Esophagus (tissue), 2 donors: ENCODE measurements at regions not wholly inside any gene's neighbourhood (a gene's known extent, or its start where the extent isn't known, plus 50 kb on each side); places are given as distances from the start of the nearest gene placed in this dataset.

Experiments
- H3K27ac ChIP-seq, 2 donors: one replicate each; pipeline ENCODE4 v1.5.1; 2013; ENCODE audit warnings: low read depth in 2 of 2, mild to moderate bottlenecking in 2 of 2, inconsistent platforms in 1 of 2, low read length in 1 of 2, moderate library complexity in 1 of 2
- H3K27me3 ChIP-seq, 2 donors: one replicate each; pipeline ENCODE4 v1.6.1; 2013; ENCODE audit warnings: low read length in 2 of 2, control low read depth in 1 of 2, mild to moderate bottlenecking in 1 of 2; ENCODE audit not compliant: insufficient read depth in 2 of 2, control insufficient read depth in 1 of 2
- H3K36me3 ChIP-seq, 2 donors: one replicate each; pipeline ENCODE4 v1.6.1; 2013; ENCODE audit warnings: low read length in 1 of 2; ENCODE audit not compliant: control insufficient read depth in 2 of 2, insufficient read depth in 2 of 2
- H3K4me1 ChIP-seq, 2 donors: one replicate each; pipeline ENCODE4 v1.6.1; 2013; ENCODE audit warnings: low read length in 1 of 2; ENCODE audit not compliant: control insufficient read depth in 2 of 2, insufficient read depth in 2 of 2
- H3K4me3 ChIP-seq, 2 donors: one replicate each; pipeline ENCODE4 v1.5.1; 2013; ENCODE audit warnings: low read length in 2 of 2, mild to moderate bottlenecking in 2 of 2, low read depth in 1 of 2, moderate library complexity in 1 of 2
- H3K9me3 ChIP-seq, 2 donors: one replicate each; pipeline ENCODE4 v1.6.1; 2013; ENCODE audit warnings: mild to moderate bottlenecking in 2 of 2, low read depth in 1 of 2, low read length in 1 of 2, moderate library complexity in 1 of 2; ENCODE audit not compliant: control insufficient read depth in 2 of 2, insufficient read depth in 1 of 2
- WGBS, 2 donors: extraction: QIAGEN DNeasy Blood & Tissue Kit; methylation state at CpG; one replicate each; pipeline ENCODE4 v1.1.7; 2013; 5-methylcytosine and 5-hydroxymethylcytosine counted together
- donor health status: healthy with polysubstance abuse.
- donor health status: Bipolar disorder and iron deficiency.

GRCh38 chr4:179398414-179398813 is 1956.2 kb upstream of the AGA start:
- H3K4me3 ChIP-seq = no peak overlapping the region
- H3K4me1 ChIP-seq = no peaks in the 10 kb centered on the region
- H3K36me3 ChIP-seq = no peaks in the 10 kb centered on the region
- WGBS, 2 donors = 60% methylated on average over 5 of the region's 5 CpGs
- no peak overlapping the region for H3K27ac ChIP-seq
- H3K27me3 ChIP-seq = no peaks in the 10 kb centered on the region
- no peaks in the 10 kb centered on the region for H3K9me3 ChIP-seq

- peaks cover 0 to 4% of the 10 kb centered on the region in 2 donors for H3K9me3 ChIP-seq
- no peaks in the 10 kb centered on the region for H3K4me1 ChIP-seq
- no peaks in the 10 kb centered on the region for H3K36me3 ChIP-seq
- H3K4me3 ChIP-seq = no peak overlapping the region
- H3K27ac ChIP-seq = no peak overlapping the region
- H3K27me3 ChIP-seq = no peaks in the 10 kb centered on the region
Observed at GRCh38 chr4:179399054-179399782, 1957.0 kb upstream of the AGA start.

GRCh38 chr4:179415037-179415846 is 1973.0 kb upstream of the AGA start:
- Histone ChIP-seq H3K4me1 (no peaks in the 10 kb centered on the region), H3K27me3 (no peaks in the 10 kb centered on the region), H3K27ac (no peak overlapping the region), H3K36me3 (no peaks in the 10 kb centered on the region), H3K4me3 (no peak overlapping the region), H3K9me3 (no peaks in the 10 kb centered on the region)
- WGBS, 2 donors = 62 to 63% methylated on average over 1 of the region's 1 CpG

- no peaks in the 10 kb centered on the region for H3K4me1 ChIP-seq
- no peaks in the 10 kb centered on the region for H3K36me3 ChIP-seq
- H3K4me3 ChIP-seq = no peak overlapping the region
- H3K9me3 ChIP-seq = no peaks in the 10 kb centered on the region
- H3K27ac ChIP-seq = no peak overlapping the region
- WGBS, 2 donors = 36 to 41% methylated on average over 1 of the region's 1 CpG
- no peaks in the 10 kb centered on the region for H3K27me3 ChIP-seq
Observed at GRCh38 chr4:179415847-179416223, 1973.6 kb upstream of the AGA start.

- H3K9me3 ChIP-seq = no peaks in the 10 kb centered on the region
- H3K27me3 ChIP-seq = no peaks in the 10 kb centered on the region
- H3K27ac ChIP-seq = no peak overlapping the region
- H3K4me1 ChIP-seq = no peaks in the 10 kb centered on the region
- no peak overlapping the region for H3K4me3 ChIP-seq
- no peaks in the 10 kb centered on the region for H3K36me3 ChIP-seq
- WGBS, 2 donors = 27 to 41% methylated on average over 2 of the region's 2 CpGs
Observed at GRCh38 chr4:179417357-179417756, 1975.1 kb upstream of the AGA start.

GRCh38 chr4:179437962-179438361 is 1995.7 kb upstream of the AGA start:
- no peak overlapping the region for H3K27ac ChIP-seq
- 76 to 81% methylated on average over 4 of the region's 4 CpGs for WGBS, 2 donors

GRCh38 chr4:179441596-179441995 is 1999.4 kb upstream of the AGA start:
- no peak overlapping the region for H3K27ac ChIP-seq

More at GRCh38 chr4:179437962-179438361, 1995.7 kb upstream of the AGA start:
- H3K4me1 ChIP-seq = no peaks in the 10 kb centered on the region
- H3K9me3 ChIP-seq = peaks cover 0 to 3% of the 10 kb centered on the region in 2 donors
- no peaks in the 10 kb centered on the region for H3K36me3 ChIP-seq
- no peak overlapping the region for H3K4me3 ChIP-seq
- H3K27me3 ChIP-seq = no peaks in the 10 kb centered on the region

GRCh38 chr4:179447308-179447707 is 2005.1 kb upstream of the AGA start:
- Histone ChIP-seq H3K27me3 (no peaks in the 10 kb centered on the region), H3K4me3 (no peak overlapping the region), H3K27ac (no peak overlapping the region), H3K36me3 (no peaks in the 10 kb centered on the region), H3K9me3 (peaks cover 2 to 3% of the 10 kb centered on the region in 2 donors), H3K4me1 (no peaks in the 10 kb centered on the region)
- 36 to 53% methylated on average over 2 of the region's 2 CpGs for WGBS, 2 donors

More at GRCh38 chr4:179441596-179441995, 1999.4 kb upstream of the AGA start:
- no peaks in the 10 kb centered on the region for H3K27me3 ChIP-seq
- 30 to 33% methylated on average over 1 of the region's 1 CpG for WGBS, 2 donors
- no peaks in the 10 kb centered on the region for H3K36me3 ChIP-seq
- H3K9me3 ChIP-seq = peaks cover 0 to 6% of the 10 kb centered on the region in 2 donors
- H3K4me1 ChIP-seq = no peaks in the 10 kb centered on the region
- no peak overlapping the region for H3K4me3 ChIP-seq

- H3K27ac ChIP-seq = no peak overlapping the region
- no peaks in the 10 kb centered on the region for H3K4me1 ChIP-seq
- WGBS, 2 donors = 81% methylated on average over 8 of the region's 8 CpGs
- no peaks in the 10 kb centered on the region for H3K36me3 ChIP-seq
- no peaks in the 10 kb centered on the region for H3K9me3 ChIP-seq
- H3K27me3 ChIP-seq = no peaks in the 10 kb centered on the region
- H3K4me3 ChIP-seq = no peak overlapping the region
Observed at GRCh38 chr4:179465131-179465797, 2023.0 kb upstream of the AGA start.
